HEK293 (cell line): ENCODE measurements at regions not wholly inside any gene's neighbourhood (a gene's known extent, or its start where the extent isn't known, plus 50 kb on each side); places are given as distances from the start of the nearest gene placed in this dataset.

ENCODE experiments used
- CTCF ChIA-PET: fragments of 350-600 bp; formaldehyde crosslinking; extraction: SDS; loops from one replicate; lab custom pipeline; 2021; ENCODE audit warnings: antibody characterized with exemption; lab: Yijun Ruan, JAX
- POLR2A ChIA-PET: fragments of 300-600 bp; formaldehyde crosslinking; extraction: SDS; loops from one replicate; lab custom pipeline; 2020; ENCODE audit warnings: antibody characterized with exemption, inconsistent platforms; lab: Yijun Ruan, JAX
- H3K27ac ChIP-seq: fragments of 200-500 bp; sonication (Bioruptor generic); 2 replicates; pipeline ENCODE4 v1.5.1; 2014; ENCODE audit warnings: low read depth, low read length, control low read depth, inconsistent platforms; ENCODE audit errors: extremely low read depth
- H3K36me3 ChIP-seq, 2 experiments: fragments of 200-500 bp in 1 of 2; sonication (Bioruptor generic) in 1 of 2; 1 replicate in 1 of 2; 2 replicates in 1 of 2; pipeline ENCODE4 v1.5.1; 2014 to 2017; ENCODE audit warnings: inconsistent platforms in 2 of 2, low read length in 2 of 2; ENCODE audit not compliant: control insufficient read depth in 2 of 2, insufficient read depth in 1 of 2
- H3K4me1 ChIP-seq: fragments of 200-500 bp; sonication (Bioruptor generic); 2 replicates; pipeline ENCODE4 v1.5.1; 2014; ENCODE audit warnings: mild to moderate bottlenecking, low read length, inconsistent platforms; ENCODE audit not compliant: control insufficient read depth, insufficient read depth
- H3K4me3 ChIP-seq: 2 replicates; pipeline ENCODE4 v1.5.1; 2011; ENCODE audit warnings: low read depth, mild to moderate bottlenecking, control low read depth, low read length, moderate library complexity
- H3K9me3 ChIP-seq: fragments of 200-500 bp; sonication (Bioruptor generic); 2 replicates; pipeline ENCODE4 v1.5.1; 2014; ENCODE audit warnings: low read depth, low read length, inconsistent platforms; ENCODE audit not compliant: control insufficient read depth, insufficient read depth
- MEIS1 ChIP-seq: sonication (generic); formaldehyde crosslinking; IDR thresholded peaks from 2 replicates; pipeline ENCODE4 v1.8.1; 2022; ENCODE audit warnings: missing genetic modification reagents, mild to moderate bottlenecking, borderline replicate concordance
- ZBTB48 ChIP-seq: fragments of 450-650 bp; formaldehyde crosslinking; IDR thresholded peaks from 2 replicates; pipeline ENCODE4 v1.5.1; 2016; ENCODE audit warnings: missing biosample characterization, missing genetic modification characterization
- ZFP69B ChIP-seq: fragments of 450-650 bp; formaldehyde crosslinking; IDR thresholded peaks from 2 replicates; pipeline ENCODE4 v1.5.1; 2016; ENCODE audit warnings: missing biosample characterization, missing genetic modification characterization
- ZNF140 ChIP-seq: fragments of 450-650 bp; formaldehyde crosslinking; IDR thresholded peaks from 2 replicates; pipeline ENCODE4 v1.5.1; 2016; ENCODE audit warnings: missing biosample characterization, missing genetic modification characterization
- ZNF157 ChIP-seq: fragments of 450-650 bp; formaldehyde crosslinking; IDR thresholded peaks from 2 replicates; pipeline ENCODE4 v1.5.1; 2016; ENCODE audit warnings: missing biosample characterization, missing genetic modification characterization
- ZNF23 ChIP-seq: fragments of 450-650 bp; formaldehyde crosslinking; IDR thresholded peaks from 2 replicates; pipeline ENCODE4 v1.5.1; 2016; ENCODE audit warnings: missing biosample characterization, missing genetic modification characterization, borderline replicate concordance
- ZNF274 ChIP-seq, 2 experiments: fragments of 200-500 bp in 1 of 2; fragments of 450-650 bp in 1 of 2; sonication (Bioruptor generic) in 1 of 2; formaldehyde crosslinking in 1 of 2; IDR thresholded peaks; 2 replicates each; pipeline versions ENCODE4 v1.5.1 to v1.6.1; 2014 to 2016; ENCODE audit warnings: borderline replicate concordance in 1 of 2, inconsistent platforms in 1 of 2, low read length in 1 of 2, missing biosample characterization in 1 of 2, missing genetic modification characterization in 1 of 2
- ZNF423 ChIP-seq: fragments of 450-650 bp; formaldehyde crosslinking; IDR thresholded peaks from 2 replicates; pipeline ENCODE4 v1.5.1; 2016; ENCODE audit warnings: missing biosample characterization, missing genetic modification characterization
- ZNF624 ChIP-seq: fragments of 450-650 bp; formaldehyde crosslinking; IDR thresholded peaks from 2 replicates; pipeline ENCODE4 v1.5.1; 2017; ENCODE audit warnings: missing biosample characterization, missing genetic modification characterization
- ZNF626 ChIP-seq: fragments of 450-650 bp; sonication (Bioruptor Pico); formaldehyde crosslinking; IDR thresholded peaks from 2 replicates; pipeline ENCODE4 v1.5.1; 2018; ENCODE audit warnings: missing biosample characterization, missing genetic modification characterization, inconsistent platforms
- ZNF629 ChIP-seq: fragments of 450-650 bp; formaldehyde crosslinking; IDR thresholded peaks from 2 replicates; pipeline ENCODE4 v1.5.1; 2017; ENCODE audit warnings: missing biosample characterization, missing genetic modification characterization
- TF ChIP-seq, protein P1 (sequence below): fragments of 450-650 bp; formaldehyde crosslinking; IDR thresholded peaks from 2 replicates; pipeline ENCODE4 v1.5.1; 2016; ENCODE audit warnings: missing biosample characterization, missing genetic modification characterization
- TF ChIP-seq, protein P2 (sequence below): fragments of 450-650 bp; IDR thresholded peaks from 2 replicates; pipeline ENCODE4 v1.5.1; 2018; ENCODE audit warnings: missing biosample characterization, mild to moderate bottlenecking, missing genetic modification characterization
- TF ChIP-seq, protein P3 (sequence below): fragments of 450-650 bp; formaldehyde crosslinking; IDR thresholded peaks from 2 replicates; pipeline ENCODE4 v1.5.1; 2016; ENCODE audit warnings: missing biosample characterization, missing genetic modification characterization
- TF ChIP-seq, protein P4 (sequence below): fragments of 450-650 bp; formaldehyde crosslinking; optimal IDR thresholded peaks from 2 replicates; pipeline ENCODE3; 2016; ENCODE audit warnings: missing biosample characterization, mild to moderate bottlenecking, missing genetic modification characterization
- TF ChIP-seq, protein P5 (sequence below): fragments of 450-650 bp; formaldehyde crosslinking; IDR thresholded peaks from 2 replicates; pipeline ENCODE4 v1.5.1; 2016; ENCODE audit warnings: missing biosample characterization, missing genetic modification characterization
- TF ChIP-seq, protein P6 (sequence below): fragments of 450-650 bp; formaldehyde crosslinking; IDR thresholded peaks from 2 replicates; pipeline ENCODE4 v1.5.1; 2017; ENCODE audit warnings: missing biosample characterization, mild to moderate bottlenecking, missing genetic modification characterization, moderate library complexity
- TF ChIP-seq, protein P7 (sequence below): fragments of 450-650 bp; formaldehyde crosslinking; conservative IDR thresholded peaks from 2 replicates; pipeline ENCODE4 v1.5.1; 2016; ENCODE audit warnings: low read depth, missing biosample characterization, missing genetic modification characterization

DNA sequence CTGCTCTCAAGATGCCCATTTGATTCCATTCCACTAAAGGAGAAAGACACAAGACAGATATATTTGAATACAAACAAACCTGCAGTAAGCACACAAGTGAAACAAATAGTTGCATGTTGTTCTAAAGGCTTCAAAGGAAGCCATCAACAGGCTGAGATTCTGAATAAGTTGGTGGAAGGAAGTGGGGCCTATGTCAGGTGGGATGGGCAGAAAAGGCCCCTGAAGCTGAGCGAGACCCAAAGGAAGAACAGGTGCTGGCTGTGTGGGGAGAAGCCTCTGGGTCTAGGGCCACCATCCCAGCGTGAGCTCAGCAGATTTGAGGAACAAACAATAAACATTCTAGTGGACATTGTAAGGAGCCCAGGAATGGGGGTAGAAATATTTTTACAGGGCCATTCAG lies 82.4 kb upstream of the PLAC8 start:
- Histone ChIP-seq H3K4me3 (no peak overlapping the region), H3K27ac (no peak overlapping the region), H3K36me3 (no peaks in the 10 kb centered on the region), H3K4me1 (no peaks in the 10 kb centered on the region), H3K9me3 (no peaks in the 10 kb centered on the region)
- TF ChIP-seq, protein P1, sequence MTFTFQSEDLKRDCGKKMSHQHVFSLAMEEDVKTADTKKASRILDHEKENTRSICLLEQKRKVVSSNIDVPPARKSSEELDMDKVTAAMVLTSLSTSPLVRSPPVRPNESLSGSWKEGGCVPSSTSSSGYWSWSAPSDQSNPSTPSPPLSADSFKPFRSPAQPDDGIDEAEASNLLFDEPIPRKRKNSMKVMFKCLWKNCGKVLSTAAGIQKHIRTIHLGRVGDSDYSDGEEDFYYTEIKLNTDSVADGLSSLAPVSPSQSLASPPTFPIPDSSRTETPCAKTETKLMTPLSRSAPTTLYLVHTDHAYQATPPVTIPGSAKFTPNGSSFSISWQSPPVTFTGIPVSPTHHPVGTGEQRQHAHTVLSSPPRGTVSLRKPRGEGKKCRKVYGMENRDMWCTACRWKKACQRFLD (tag by site-specific recombination), result no peak
- TF ChIP-seq ZNF23 (no peak), ZNF423 (tag by site-specific recombination) (no peak), ZFP69B (tag by site-specific recombination) (no peak), ZNF157 (tag by site-specific recombination) (no peak), MEIS1 (CRISPR knock-in tag) (no peak), ZNF629 (tag by site-specific recombination) (no peak), ZNF140 (tag by site-specific recombination) (no peak), ZNF626 (tag by site-specific recombination) (no peak), ZNF274 (IDR thresholded peaks at IDR 0.05; ENCODE audit: low read length) (no peak), ZNF274 (tag by site-specific recombination; IDR thresholded peaks at IDR 0.05; ENCODE audit: borderline replicate concordance) (no peak), ZNF624 (tag by site-specific recombination) (no peak), ZBTB48 (tag by site-specific recombination) (no peak)
- TF ChIP-seq, protein P2, sequence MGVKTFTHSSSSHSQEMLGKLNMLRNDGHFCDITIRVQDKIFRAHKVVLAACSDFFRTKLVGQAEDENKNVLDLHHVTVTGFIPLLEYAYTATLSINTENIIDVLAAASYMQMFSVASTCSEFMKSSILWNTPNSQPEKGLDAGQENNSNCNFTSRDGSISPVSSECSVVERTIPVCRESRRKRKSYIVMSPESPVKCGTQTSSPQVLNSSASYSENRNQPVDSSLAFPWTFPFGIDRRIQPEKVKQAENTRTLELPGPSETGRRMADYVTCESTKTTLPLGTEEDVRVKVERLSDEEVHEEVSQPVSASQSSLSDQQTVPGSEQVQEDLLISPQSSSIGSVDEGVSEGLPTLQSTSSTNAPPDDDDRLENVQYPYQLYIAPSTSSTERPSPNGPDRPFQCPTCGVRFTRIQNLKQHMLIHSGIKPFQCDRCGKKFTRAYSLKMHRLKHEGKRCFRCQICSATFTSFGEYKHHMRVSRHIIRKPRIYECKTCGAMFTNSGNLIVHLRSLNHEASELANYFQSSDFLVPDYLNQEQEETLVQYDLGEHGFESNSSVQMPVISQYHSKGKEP (tag by site-specific recombination), result no peak
- TF ChIP-seq, protein P3, sequence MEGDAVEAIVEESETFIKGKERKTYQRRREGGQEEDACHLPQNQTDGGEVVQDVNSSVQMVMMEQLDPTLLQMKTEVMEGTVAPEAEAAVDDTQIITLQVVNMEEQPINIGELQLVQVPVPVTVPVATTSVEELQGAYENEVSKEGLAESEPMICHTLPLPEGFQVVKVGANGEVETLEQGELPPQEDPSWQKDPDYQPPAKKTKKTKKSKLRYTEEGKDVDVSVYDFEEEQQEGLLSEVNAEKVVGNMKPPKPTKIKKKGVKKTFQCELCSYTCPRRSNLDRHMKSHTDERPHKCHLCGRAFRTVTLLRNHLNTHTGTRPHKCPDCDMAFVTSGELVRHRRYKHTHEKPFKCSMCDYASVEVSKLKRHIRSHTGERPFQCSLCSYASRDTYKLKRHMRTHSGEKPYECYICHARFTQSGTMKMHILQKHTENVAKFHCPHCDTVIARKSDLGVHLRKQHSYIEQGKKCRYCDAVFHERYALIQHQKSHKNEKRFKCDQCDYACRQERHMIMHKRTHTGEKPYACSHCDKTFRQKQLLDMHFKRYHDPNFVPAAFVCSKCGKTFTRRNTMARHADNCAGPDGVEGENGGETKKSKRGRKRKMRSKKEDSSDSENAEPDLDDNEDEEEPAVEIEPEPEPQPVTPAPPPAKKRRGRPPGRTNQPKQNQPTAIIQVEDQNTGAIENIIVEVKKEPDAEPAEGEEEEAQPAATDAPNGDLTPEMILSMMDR (tag by site-specific recombination), result no peak
- TF ChIP-seq, protein P4, sequence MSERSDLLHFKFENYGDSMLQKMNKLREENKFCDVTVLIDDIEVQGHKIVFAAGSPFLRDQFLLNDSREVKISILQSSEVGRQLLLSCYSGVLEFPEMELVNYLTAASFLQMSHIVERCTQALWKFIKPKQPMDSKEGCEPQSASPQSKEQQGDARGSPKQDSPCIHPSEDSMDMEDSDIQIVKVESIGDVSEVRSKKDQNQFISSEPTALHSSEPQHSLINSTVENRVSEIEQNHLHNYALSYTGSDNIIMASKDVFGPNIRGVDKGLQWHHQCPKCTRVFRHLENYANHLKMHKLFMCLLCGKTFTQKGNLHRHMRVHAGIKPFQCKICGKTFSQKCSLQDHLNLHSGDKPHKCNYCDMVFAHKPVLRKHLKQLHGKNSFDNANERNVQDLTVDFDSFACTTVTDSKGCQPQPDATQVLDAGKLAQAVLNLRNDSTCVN, result no peak
- TF ChIP-seq, protein P5, sequence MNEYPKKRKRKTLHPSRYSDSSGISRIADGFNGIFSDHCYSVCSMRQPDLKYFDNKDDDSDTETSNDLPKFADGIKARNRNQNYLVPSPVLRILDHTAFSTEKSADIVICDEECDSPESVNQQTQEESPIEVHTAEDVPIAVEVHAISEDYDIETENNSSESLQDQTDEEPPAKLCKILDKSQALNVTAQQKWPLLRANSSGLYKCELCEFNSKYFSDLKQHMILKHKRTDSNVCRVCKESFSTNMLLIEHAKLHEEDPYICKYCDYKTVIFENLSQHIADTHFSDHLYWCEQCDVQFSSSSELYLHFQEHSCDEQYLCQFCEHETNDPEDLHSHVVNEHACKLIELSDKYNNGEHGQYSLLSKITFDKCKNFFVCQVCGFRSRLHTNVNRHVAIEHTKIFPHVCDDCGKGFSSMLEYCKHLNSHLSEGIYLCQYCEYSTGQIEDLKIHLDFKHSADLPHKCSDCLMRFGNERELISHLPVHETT (tag by site-specific recombination), result no peak
- TF ChIP-seq, protein P6, sequence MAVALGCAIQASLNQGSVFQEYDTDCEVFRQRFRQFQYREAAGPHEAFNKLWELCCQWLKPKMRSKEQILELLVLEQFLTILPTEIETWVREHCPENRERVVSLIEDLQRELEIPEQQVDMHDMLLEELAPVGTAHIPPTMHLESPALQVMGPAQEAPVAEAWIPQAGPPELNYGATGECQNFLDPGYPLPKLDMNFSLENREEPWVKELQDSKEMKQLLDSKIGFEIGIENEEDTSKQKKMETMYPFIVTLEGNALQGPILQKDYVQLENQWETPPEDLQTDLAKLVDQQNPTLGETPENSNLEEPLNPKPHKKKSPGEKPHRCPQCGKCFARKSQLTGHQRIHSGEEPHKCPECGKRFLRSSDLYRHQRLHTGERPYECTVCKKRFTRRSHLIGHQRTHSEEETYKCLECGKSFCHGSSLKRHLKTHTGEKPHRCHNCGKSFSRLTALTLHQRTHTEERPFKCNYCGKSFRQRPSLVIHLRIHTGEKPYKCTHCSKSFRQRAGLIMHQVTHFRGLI, result no peak
- TF ChIP-seq, protein P7, sequence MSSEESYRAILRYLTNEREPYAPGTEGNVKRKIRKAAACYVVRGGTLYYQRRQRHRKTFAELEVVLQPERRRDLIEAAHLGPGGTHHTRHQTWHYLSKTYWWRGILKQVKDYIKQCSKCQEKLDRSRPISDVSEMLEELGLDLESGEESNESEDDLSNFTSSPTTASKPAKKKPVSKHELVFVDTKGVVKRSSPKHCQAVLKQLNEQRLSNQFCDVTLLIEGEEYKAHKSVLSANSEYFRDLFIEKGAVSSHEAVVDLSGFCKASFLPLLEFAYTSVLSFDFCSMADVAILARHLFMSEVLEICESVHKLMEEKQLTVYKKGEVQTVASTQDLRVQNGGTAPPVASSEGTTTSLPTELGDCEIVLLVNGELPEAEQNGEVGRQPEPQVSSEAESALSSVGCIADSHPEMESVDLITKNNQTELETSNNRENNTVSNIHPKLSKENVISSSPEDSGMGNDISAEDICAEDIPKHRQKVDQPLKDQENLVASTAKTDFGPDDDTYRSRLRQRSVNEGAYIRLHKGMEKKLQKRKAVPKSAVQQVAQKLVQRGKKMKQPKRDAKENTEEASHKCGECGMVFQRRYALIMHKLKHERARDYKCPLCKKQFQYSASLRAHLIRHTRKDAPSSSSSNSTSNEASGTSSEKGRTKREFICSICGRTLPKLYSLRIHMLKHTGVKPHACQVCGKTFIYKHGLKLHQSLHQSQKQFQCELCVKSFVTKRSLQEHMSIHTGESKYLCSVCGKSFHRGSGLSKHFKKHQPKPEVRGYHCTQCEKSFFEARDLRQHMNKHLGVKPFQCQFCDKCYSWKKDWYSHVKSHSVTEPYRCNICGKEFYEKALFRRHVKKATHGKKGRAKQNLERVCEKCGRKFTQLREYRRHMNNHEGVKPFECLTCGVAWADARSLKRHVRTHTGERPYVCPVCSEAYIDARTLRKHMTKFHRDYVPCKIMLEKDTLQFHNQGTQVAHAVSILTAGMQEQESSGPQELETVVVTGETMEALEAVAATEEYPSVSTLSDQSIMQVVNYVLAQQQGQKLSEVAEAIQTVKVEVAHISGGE (tag by site-specific recombination), result no peak
- ChIA-PET POLR2A (no interaction called here), CTCF (no interaction called here)
